H1 (cell line): ENCODE measurements at regions not wholly inside any gene's neighbourhood (a gene's known extent, or its start where the extent isn't known, plus 50 kb on each side); places are given as distances from the start of the nearest gene placed in this dataset.

Source experiments
- microRNA-seq, 2 experiments: library from miRNA; unstranded; fragments of <30 nt; microRNA quantifications; one replicate each; pipeline versions ENCODE4 to v1.2.0, GENCODE V29; 2016 to 2020; ENCODE audit warnings: borderline microRNAs expressed in 2 of 2, borderline number of aligned reads in 2 of 2, borderline replicate concordance in 1 of 2
- small RNA-seq: library from polyadenylated mRNA; stranded (forward); fragments of <200 nt; extraction: miRNeasy Mini kit (QIAGEN cat#:217004); gene quantifications from one replicate; pipeline ENCODE3, GENCODE V24; 2013; ENCODE audit not compliant: insufficient read depth

Small RNA genes lying in the stretch of these regions (microRNA-seq; reads per million reads assigned to microRNA genes)
- 0.23 to 4.3 reads per million in 2 experiments for gene MIR3619

Small RNA genes lying in the stretch of these regions (small RNA-seq; reads per million reads assigned to genes)
- gene MIR3619: 0.69 reads per million
